ENCODE measurements at regions not wholly inside any gene's neighbourhood (a gene's known extent, or its start where the extent isn't known, plus 50 kb on each side); places are given as distances from the start of the nearest gene placed in this dataset.

DNA sequence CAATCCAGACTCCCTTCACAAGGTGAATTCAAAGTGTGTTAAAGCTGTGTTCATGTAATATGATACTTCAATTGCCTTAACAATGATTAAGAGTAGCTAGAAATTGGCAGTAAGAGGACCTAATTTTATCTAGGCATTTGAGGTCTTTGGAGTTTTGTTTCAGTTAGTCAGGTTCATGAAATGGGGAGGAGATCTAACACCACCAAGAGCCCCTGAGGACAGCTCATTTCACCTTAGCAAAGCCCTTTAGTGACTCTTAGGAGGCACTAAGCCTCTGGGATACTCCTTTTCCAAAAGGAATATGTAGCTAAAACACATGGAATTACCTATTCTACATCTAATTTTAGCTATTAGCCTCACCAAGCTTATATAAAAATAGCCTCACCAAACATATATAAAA, 716.5 kb upstream of the RAB6C start:
- Histone ChIP-seq H3K9me3 (ENCODE audit: control insufficient read depth, insufficient read depth, low read length) (peaks cover 12% of the 10 kb centered on the region), H3K27ac (ENCODE audit: low read depth, low read length) (no peak overlapping the region), H3K9ac (ENCODE audit: low read depth, low read length) (no peak overlapping the region), H3K4me3 (ENCODE audit: low read depth, low read length) (no peak overlapping the region), H3K36me3 (ENCODE audit: control insufficient read depth, insufficient read depth, low read length) (no peaks in the 10 kb centered on the region), H3K4me1 (ENCODE audit: control insufficient read depth, insufficient read depth, low read length) (no peaks in the 10 kb centered on the region), H3K27me3 (ENCODE audit: control insufficient read depth, insufficient read depth, low read length) (no peaks in the 10 kb centered on the region)

DNA sequence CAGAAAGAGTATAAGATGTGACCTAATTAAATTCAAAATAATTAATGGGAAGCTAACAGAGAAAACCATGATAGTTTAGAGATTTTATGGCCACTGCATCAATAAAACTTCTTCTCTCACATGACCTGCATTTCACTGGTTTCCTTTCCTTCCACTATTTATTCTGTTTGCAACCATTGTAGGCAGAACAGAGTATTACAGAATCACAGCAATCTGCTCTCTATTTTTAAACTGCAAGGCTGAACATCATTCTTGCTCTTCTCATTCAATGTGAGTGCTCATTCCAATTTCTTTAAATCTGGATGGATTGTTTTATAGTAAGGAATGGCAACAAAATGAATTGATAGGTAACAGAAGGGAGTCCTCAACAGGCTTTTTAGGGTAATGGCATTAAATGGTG, 715.5 kb upstream of the RAB6C start:
- Histone ChIP-seq H3K9ac (ENCODE audit: low read depth, low read length) (no peak overlapping the region), H3K27me3 (ENCODE audit: control insufficient read depth, insufficient read depth, low read length) (no peaks in the 10 kb centered on the region), H3K4me1 (ENCODE audit: control insufficient read depth, insufficient read depth, low read length) (no peaks in the 10 kb centered on the region), H3K27ac (ENCODE audit: low read depth, low read length) (no peak overlapping the region), H3K4me3 (ENCODE audit: low read depth, low read length) (no peak overlapping the region), H3K9me3 (ENCODE audit: control insufficient read depth, insufficient read depth, low read length) (peaks cover 17% of the 10 kb centered on the region), H3K36me3 (ENCODE audit: control insufficient read depth, insufficient read depth, low read length) (no peaks in the 10 kb centered on the region)

DNA sequence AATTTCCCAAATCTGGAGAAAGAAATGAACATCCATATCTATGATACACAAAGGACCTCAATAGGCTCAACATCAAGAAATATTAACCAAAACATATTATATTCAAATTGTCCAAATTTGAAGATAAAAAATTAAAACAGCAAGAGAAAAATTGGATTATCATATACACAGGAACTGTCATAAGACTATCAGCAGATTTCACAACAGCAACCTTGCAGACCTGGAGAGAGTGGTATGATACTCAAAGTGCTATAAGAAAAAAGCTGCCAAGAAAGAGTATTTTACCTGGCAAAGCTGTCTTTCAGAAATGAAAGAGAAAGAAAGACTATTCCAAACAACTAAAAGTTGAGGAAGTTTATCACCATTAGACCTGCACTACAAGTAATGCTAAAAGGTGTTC, 711.9 kb upstream of the RAB6C start:
- H3K27me3 ChIP-seq (ENCODE audit: control insufficient read depth, insufficient read depth, low read length), result no peaks in the 10 kb centered on the region
- no peaks in the 10 kb centered on the region for H3K4me1 ChIP-seq (ENCODE audit: control insufficient read depth, insufficient read depth, low read length)
- H3K36me3 ChIP-seq (ENCODE audit: control insufficient read depth, insufficient read depth, low read length), result no peaks in the 10 kb centered on the region
- no peak overlapping the region for H3K9ac ChIP-seq (ENCODE audit: low read depth, low read length)
- peaks cover 23% of the 10 kb centered on the region for H3K9me3 ChIP-seq (ENCODE audit: control insufficient read depth, insufficient read depth, low read length)
- no peak overlapping the region for H3K27ac ChIP-seq (ENCODE audit: low read depth, low read length)
- H3K4me3 ChIP-seq (ENCODE audit: low read depth, low read length), result no peak overlapping the region

DNA sequence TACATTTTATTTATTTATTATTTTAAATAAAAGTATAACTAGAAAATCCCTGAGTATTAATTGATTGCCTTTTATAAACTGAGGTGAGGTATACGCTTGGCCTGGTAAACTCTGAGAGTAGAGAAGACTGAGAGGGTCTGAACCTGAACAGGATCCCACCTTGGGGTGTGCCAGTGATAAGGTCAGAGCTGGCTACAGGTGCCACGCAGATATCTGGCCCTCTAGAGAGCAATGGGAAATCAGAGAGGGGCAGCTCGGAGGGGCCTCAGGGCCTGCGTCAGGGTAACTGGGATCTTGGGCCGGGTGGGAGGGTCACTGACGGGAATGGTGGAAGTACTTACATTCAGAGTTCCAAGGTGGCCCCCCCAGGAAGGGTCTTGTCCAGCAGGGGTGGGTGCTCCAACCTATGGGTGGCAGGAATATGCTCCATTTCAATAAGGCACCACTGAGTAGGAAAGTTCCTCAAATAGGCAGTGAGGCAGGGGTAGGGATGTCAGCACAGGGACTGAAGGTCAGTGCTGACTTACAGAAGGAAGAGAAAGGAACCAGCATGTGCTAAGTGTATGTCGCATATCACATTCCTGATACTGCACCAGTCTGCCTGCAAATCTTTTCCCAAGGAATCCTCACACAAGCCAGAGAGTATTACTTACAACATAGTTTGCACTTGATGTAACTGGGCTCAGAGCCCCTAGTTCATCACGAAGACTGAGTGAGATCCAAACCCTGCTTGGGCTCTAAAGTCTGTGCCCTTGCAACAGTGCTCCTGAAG, 706.0 kb upstream of the RAB6C start:
- Histone ChIP-seq H3K27me3 (ENCODE audit: control insufficient read depth, insufficient read depth, low read length) (no peaks in the 10 kb centered on the region), H3K9ac (ENCODE audit: low read depth, low read length) (no peak overlapping the region), H3K27ac (ENCODE audit: low read depth, low read length) (no peak overlapping the region), H3K4me3 (ENCODE audit: low read depth, low read length) (no peak overlapping the region), H3K9me3 (ENCODE audit: control insufficient read depth, insufficient read depth, low read length) (peaks cover 20% of the 10 kb centered on the region), H3K4me1 (ENCODE audit: control insufficient read depth, insufficient read depth, low read length) (no peaks in the 10 kb centered on the region), H3K36me3 (ENCODE audit: control insufficient read depth, insufficient read depth, low read length) (no peaks in the 10 kb centered on the region)

DNA sequence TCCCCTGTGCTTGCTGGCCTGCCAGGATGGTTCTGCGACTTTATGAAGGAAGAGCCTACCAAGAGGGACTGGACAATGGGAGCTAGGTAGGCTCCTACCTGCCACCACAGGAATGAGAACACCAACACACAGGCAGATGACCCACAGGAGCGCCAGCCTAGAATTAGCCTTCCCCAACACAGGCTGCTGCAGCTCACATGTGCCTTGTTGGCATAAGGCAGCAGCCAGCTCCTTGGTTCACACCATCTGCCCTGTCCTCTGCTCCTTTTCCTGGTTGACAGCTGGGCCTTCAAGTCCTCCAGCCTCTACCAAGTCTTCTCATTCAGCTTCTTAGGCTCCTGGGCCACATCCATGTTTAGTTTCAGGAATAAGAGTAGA, 705.4 kb upstream of the RAB6C start:
- no peak overlapping the region for H3K9ac ChIP-seq (ENCODE audit: low read depth, low read length)
- peaks cover 14% of the 10 kb centered on the region for H3K9me3 ChIP-seq (ENCODE audit: control insufficient read depth, insufficient read depth, low read length)
- H3K27ac ChIP-seq (ENCODE audit: low read depth, low read length), result no peak overlapping the region
- no peaks in the 10 kb centered on the region for H3K4me1 ChIP-seq (ENCODE audit: control insufficient read depth, insufficient read depth, low read length)
- no peak overlapping the region for H3K4me3 ChIP-seq (ENCODE audit: low read depth, low read length)
- no peaks in the 10 kb centered on the region for H3K36me3 ChIP-seq (ENCODE audit: control insufficient read depth, insufficient read depth, low read length)
- no peaks in the 10 kb centered on the region for H3K27me3 ChIP-seq (ENCODE audit: control insufficient read depth, insufficient read depth, low read length)

DNA sequence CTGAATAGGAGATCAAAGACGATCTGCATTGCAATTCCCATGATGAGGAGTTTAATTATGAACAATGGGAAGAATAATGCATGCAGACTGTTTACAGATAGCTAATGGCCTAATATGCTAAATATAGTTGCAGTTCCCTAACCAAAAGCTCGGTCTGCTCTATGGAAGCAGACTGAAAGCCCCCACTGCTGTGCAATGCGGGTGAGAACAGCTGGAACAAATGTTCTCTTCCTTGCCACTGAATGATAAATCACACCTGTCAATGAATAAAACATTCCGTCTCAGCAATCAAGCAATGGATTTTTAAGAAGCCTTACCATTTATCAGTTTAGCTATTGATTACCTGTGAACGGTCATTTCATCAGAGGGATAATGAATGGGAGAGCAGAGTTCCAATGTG, 704.5 kb upstream of the RAB6C start:
- Histone ChIP-seq H3K27ac (ENCODE audit: low read depth, low read length) (no peak overlapping the region), H3K9me3 (ENCODE audit: control insufficient read depth, insufficient read depth, low read length) (peaks cover 9% of the 10 kb centered on the region; the same call in 1 of the 2 replicates), H3K4me3 (ENCODE audit: low read depth, low read length) (no peak overlapping the region), H3K36me3 (ENCODE audit: control insufficient read depth, insufficient read depth, low read length) (no peaks in the 10 kb centered on the region), H3K4me1 (ENCODE audit: control insufficient read depth, insufficient read depth, low read length) (no peaks in the 10 kb centered on the region), H3K9ac (ENCODE audit: low read depth, low read length) (no peak overlapping the region), H3K27me3 (ENCODE audit: control insufficient read depth, insufficient read depth, low read length) (no peaks in the 10 kb centered on the region)

DNA sequence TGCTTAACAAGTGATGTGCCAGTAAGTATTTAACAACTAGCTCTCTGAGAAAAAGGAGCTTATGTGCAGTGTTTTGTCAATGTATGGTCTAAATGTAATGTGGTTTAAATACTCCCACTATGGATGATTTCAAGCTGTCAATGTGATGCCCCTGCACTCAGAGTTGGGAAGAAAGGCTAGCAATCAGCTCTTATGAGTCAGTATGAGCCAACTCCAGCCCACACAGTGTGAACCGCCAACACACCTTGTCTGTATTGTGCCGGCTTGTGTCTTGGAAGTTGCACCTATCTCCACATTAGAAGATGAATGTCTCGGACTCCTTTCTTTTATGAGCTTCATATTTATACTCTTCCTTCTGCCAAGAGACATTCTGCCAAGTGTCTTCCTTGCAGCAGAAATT, 703.8 kb upstream of the RAB6C start:
- Histone ChIP-seq H3K27ac (ENCODE audit: low read depth, low read length) (no peak overlapping the region), H3K4me3 (ENCODE audit: low read depth, low read length) (no peak overlapping the region), H3K27me3 (ENCODE audit: control insufficient read depth, insufficient read depth, low read length) (no peaks in the 10 kb centered on the region)

DNA sequence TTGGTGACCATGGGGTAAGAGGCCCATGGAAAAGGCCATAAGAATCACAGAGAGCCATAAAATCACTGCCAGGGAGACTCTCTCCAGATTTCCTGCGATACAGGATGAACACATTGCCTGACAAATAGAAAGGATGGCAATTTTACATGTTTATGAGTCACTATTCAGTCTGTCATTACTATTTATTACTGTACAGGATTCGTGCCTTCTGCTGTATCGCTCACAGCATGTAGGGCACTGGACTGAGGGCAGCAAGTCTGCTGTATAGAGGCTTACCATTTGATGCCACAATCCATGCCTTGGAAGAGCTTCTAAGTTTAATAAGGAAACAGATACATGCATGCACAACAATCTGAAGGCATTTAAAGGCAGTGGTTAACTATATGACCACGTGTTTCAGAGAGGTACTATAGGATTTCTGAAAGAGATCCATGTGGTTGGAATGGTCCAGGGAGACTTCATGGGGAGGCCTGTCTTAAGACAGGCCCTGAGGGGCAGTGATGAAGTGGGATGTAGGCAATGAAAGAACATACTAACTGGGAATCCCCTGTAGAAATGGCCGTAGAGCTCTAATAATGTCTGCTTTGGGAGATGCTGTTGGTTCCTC, 702.4 kb upstream of the RAB6C start:
- no peaks in the 10 kb centered on the region for H3K36me3 ChIP-seq (ENCODE audit: control insufficient read depth, insufficient read depth, low read length)
- no peak overlapping the region for H3K4me3 ChIP-seq (ENCODE audit: low read depth, low read length)
- no peaks in the 10 kb centered on the region for H3K27me3 ChIP-seq (ENCODE audit: control insufficient read depth, insufficient read depth, low read length)
- H3K27ac ChIP-seq (ENCODE audit: low read depth, low read length), result no peak overlapping the region
- H3K9me3 ChIP-seq (ENCODE audit: control insufficient read depth, insufficient read depth, low read length), result peaks cover 6% of the 10 kb centered on the region; the same call in 1 of the 2 replicates
- no peak overlapping the region for H3K9ac ChIP-seq (ENCODE audit: low read depth, low read length)
- H3K4me1 ChIP-seq (ENCODE audit: control insufficient read depth, insufficient read depth, low read length), result no peaks in the 10 kb centered on the region

More for the DNA sequence above, 703.8 kb upstream of the RAB6C start:
- Histone ChIP-seq H3K9me3 (ENCODE audit: control insufficient read depth, insufficient read depth, low read length) (peaks cover 9% of the 10 kb centered on the region; the same call in 1 of the 2 replicates), H3K36me3 (ENCODE audit: control insufficient read depth, insufficient read depth, low read length) (no peaks in the 10 kb centered on the region), H3K4me1 (ENCODE audit: control insufficient read depth, insufficient read depth, low read length) (no peaks in the 10 kb centered on the region), H3K9ac (ENCODE audit: low read depth, low read length) (no peak overlapping the region)

DNA sequence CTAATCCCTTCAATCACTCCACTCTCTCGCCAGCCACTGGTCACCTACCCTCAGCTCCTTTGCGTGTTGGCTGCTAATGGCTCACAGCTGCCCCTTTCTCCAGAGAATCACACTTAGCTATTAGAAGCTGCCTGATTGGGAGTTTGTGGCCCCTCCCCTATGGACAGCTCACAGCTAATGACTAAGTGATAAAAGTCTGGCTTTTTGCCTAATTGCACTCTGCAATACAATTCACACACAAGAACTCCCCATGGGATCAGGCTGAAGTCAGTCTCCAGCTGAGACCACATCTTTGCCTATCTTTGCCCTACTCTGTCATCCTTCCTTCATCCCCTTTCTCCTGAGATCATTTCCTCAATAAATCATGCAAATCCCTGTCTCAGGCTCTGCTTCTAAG, 701.9 kb upstream of the RAB6C start:
- Histone ChIP-seq H3K4me1 (ENCODE audit: control insufficient read depth, insufficient read depth, low read length) (no peaks in the 10 kb centered on the region), H3K9me3 (ENCODE audit: control insufficient read depth, insufficient read depth, low read length) (peaks cover 6% of the 10 kb centered on the region; the same call in 1 of the 2 replicates), H3K9ac (ENCODE audit: low read depth, low read length) (no peak overlapping the region), H3K27me3 (ENCODE audit: control insufficient read depth, insufficient read depth, low read length) (no peaks in the 10 kb centered on the region), H3K36me3 (ENCODE audit: control insufficient read depth, insufficient read depth, low read length) (no peaks in the 10 kb centered on the region), H3K27ac (ENCODE audit: low read depth, low read length) (no peak overlapping the region), H3K4me3 (ENCODE audit: low read depth, low read length) (no peak overlapping the region)

DNA sequence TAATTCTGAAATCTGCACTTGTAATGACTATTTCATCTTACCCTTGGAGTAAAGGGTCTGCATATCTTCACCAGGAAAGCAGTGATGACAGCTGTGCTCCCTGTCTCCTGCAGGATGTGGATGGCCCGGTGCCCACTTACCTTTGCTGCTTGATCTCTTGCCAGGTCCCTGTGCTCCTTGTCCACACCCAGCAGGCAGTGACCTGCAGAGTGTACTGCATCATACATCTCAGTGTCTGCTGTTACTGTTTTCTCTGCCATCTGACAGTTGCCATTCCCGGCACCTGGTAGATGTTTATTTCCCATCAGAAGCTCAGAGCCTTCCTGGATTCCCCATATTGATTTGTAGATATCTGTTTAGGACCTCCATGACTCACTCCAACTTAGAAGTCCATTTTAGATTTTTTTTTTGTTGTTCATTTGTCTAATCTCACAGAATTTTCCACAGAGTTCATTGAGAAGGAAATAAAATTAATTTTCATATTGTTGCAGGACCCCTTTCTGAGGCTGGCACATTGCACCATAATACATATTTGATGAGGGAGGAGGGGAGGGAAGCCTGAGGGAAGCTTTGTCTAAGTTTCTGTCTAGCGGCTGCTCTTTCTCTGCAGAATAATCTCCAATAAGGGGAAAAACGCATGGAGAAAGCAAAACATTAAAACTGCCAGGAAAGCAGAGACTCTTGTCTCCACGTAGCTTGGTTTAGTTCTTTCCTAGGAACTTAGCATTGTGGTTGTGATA, 697.5 kb upstream of the RAB6C start:
- Histone ChIP-seq H3K27me3 (ENCODE audit: control insufficient read depth, insufficient read depth, low read length) (no peaks in the 10 kb centered on the region), H3K9ac (ENCODE audit: low read depth, low read length) (no peak overlapping the region), H3K36me3 (ENCODE audit: control insufficient read depth, insufficient read depth, low read length) (no peaks in the 10 kb centered on the region), H3K9me3 (ENCODE audit: control insufficient read depth, insufficient read depth, low read length) (peaks cover 6% of the 10 kb centered on the region; the same call in 1 of the 2 replicates), H3K27ac (ENCODE audit: low read depth, low read length) (no peak overlapping the region), H3K4me3 (ENCODE audit: low read depth, low read length) (no peak overlapping the region), H3K4me1 (ENCODE audit: control insufficient read depth, insufficient read depth, low read length) (no peaks in the 10 kb centered on the region)

DNA sequence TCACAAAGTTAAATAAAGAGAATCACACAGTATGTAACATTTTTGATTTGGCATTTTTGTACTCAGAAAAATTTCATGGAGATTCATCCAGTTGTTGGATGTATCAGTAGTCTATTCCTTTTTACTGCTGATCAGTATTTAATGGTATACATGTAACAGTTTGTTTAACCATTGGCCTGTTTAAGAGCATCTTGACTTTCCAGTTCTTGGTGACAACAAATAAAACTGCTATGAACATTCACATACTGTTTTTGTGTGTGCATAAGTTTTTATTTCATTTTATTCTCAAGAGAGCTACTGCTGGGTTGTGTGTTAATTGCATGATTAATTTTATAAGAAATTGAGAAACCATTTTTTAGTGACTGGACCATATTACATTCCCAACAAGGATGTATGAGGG, 694.5 kb upstream of the RAB6C start:
- Histone ChIP-seq H3K9ac (ENCODE audit: low read depth, low read length) (no peak overlapping the region), H3K36me3 (ENCODE audit: control insufficient read depth, insufficient read depth, low read length) (no peaks in the 10 kb centered on the region), H3K9me3 (ENCODE audit: control insufficient read depth, insufficient read depth, low read length) (peaks cover 4% of the 10 kb centered on the region; the same call in 1 of the 2 replicates), H3K27ac (ENCODE audit: low read depth, low read length) (no peak overlapping the region), H3K4me1 (ENCODE audit: control insufficient read depth, insufficient read depth, low read length) (no peaks in the 10 kb centered on the region), H3K4me3 (ENCODE audit: low read depth, low read length) (no peak overlapping the region), H3K27me3 (ENCODE audit: control insufficient read depth, insufficient read depth, low read length) (no peaks in the 10 kb centered on the region)
